GM23248 (cell line): ENCODE measurements at regions not wholly inside any gene's neighbourhood (a gene's known extent, or its start where the extent isn't known, plus 50 kb on each side); places are given as distances from the start of the nearest gene placed in this dataset.

Experiments
- DNase-seq: peaks from one replicate; pipeline ENCODE4 v3.0.0-alpha.2; 2015
- H2AFZ ChIP-seq: fragments of 200-600 bp; sonication (generic); 2 replicates; pipeline ENCODE4 v1.6.1; 2016; ENCODE audit warnings: antibody characterized with exemption
- H3F3A ChIP-seq: fragments of 200-600 bp; sonication (generic); 2 replicates; pipeline ENCODE4 v1.6.1; 2016; ENCODE audit warnings: mild to moderate bottlenecking, antibody characterized with exemption, mixed run types; ENCODE audit not compliant: insufficient read depth
- H3K27ac ChIP-seq: fragments of 200-600 bp; sonication (generic); 2 replicates; pipeline ENCODE4 v1.5.1; 2016; ENCODE audit warnings: mild to moderate bottlenecking
- H3K27me3 ChIP-seq: fragments of 200-600 bp; sonication (generic); replicated peaks from 2 replicates; pipeline ENCODE4 v1.6.1; 2016; ENCODE audit warnings: mild to moderate bottlenecking; ENCODE audit not compliant: insufficient read depth
- H3K36me3 ChIP-seq: fragments of 200-600 bp; sonication (generic); 2 replicates; pipeline ENCODE4 v1.6.1; 2016; ENCODE audit warnings: low read depth, mild to moderate bottlenecking
- H3K4me1 ChIP-seq: fragments of 200-600 bp; sonication (generic); 2 replicates; pipeline ENCODE4 v1.6.1; 2016; ENCODE audit warnings: mild to moderate bottlenecking; ENCODE audit not compliant: insufficient read depth
- H3K4me2 ChIP-seq: fragments of 200-600 bp; sonication (generic); one replicate; pipeline ENCODE4 v1.6.1; 2016; ENCODE audit warnings: mild to moderate bottlenecking; ENCODE audit not compliant: unreplicated experiment
- H3K4me3 ChIP-seq: fragments of 200-600 bp; sonication (generic); 2 replicates; pipeline ENCODE4 v1.5.1; 2016; ENCODE audit warnings: mild to moderate bottlenecking
- H3K79me2 ChIP-seq: fragments of 200-600 bp; sonication (generic); 2 replicates; pipeline ENCODE4 v1.6.1; 2016; ENCODE audit warnings: mild to moderate bottlenecking; ENCODE audit not compliant: insufficient read depth
- H3K9ac ChIP-seq: fragments of 200-600 bp; sonication (generic); 2 replicates; pipeline ENCODE4 v1.6.1; 2016; ENCODE audit warnings: mild to moderate bottlenecking
- H3K9me2 ChIP-seq: fragments of 200-600 bp; sonication (generic); 2 replicates; pipeline ENCODE4 v1.6.1; 2016; ENCODE audit warnings: mixed run types, mild to moderate bottlenecking, moderate library complexity; ENCODE audit not compliant: insufficient read depth
- H3K9me3 ChIP-seq: fragments of 200-600 bp; sonication (generic); one replicate; pipeline ENCODE4 v1.6.1; 2017; ENCODE audit warnings: low read depth
- H4K20me1 ChIP-seq: fragments of 200-600 bp; sonication (generic); 2 replicates; pipeline ENCODE4 v1.6.0; 2016; ENCODE audit not compliant: insufficient read depth
- EZH2 ChIP-seq: fragments of 200-600 bp; sonication (generic); IDR thresholded peaks from 2 replicates; pipeline ENCODE4 v1.6.1; 2018; ENCODE audit warnings: antibody characterized with exemption, mild to moderate bottlenecking; ENCODE audit not compliant: insufficient read depth, poor library complexity, severe bottlenecking
- EZH2phosphoT487 ChIP-seq: fragments of 200-600 bp; sonication (generic); IDR thresholded peaks from 2 replicates; pipeline ENCODE4 v1.6.1; 2018; ENCODE audit warnings: antibody characterized with exemption, moderate library complexity, mild to moderate bottlenecking, low read depth; ENCODE audit not compliant: insufficient read depth
- WGBS, 2 experiments: methylation state at CpG; one replicate each; pipeline ENCODE4 v1.1.6; 2015 to 2017; ENCODE audit warnings: low lambda C conversion rate in 2 of 2, low coverage in 1 of 2; ENCODE audit errors: missing lambda C conversion rate in 2 of 2; 5-methylcytosine and 5-hydroxymethylcytosine counted together
- in situ Hi-C: fragments of 300-500 bp; cut with MboI; formaldehyde crosslinking; loops from 2 replicates; pipeline ENCODE4 v1.15.0; 2020

GRCh38 chr20:20806121-20807095 lies 94.0 kb upstream of the RALGAPA2 start:
- H2AFZ ChIP-seq, result no peak overlapping the region
- H3K27ac ChIP-seq, result no peak overlapping the region
- no peaks in the 10 kb centered on the region for H3K9me2 ChIP-seq
- no peaks in the 10 kb centered on the region for H3K9me3 ChIP-seq
- no peaks in the 10 kb centered on the region for H3K36me3 ChIP-seq
- H4K20me1 ChIP-seq, result no peaks in the 10 kb centered on the region
- no peaks in the 10 kb centered on the region for H3F3A ChIP-seq
- H3K79me2 ChIP-seq, result no peaks in the 10 kb centered on the region
- no peak overlapping the region for H3K4me3 ChIP-seq
- no peak overlapping the region for H3K4me2 ChIP-seq
- in situ Hi-C loops, result no loop called here
- 16 to 19% methylated on average over 12 of the region's 12 CpGs for WGBS, 2 experiments
- no peaks in the 10 kb centered on the region for H3K27me3 ChIP-seq
- H3K9ac ChIP-seq, result no peak overlapping the region
- TF ChIP-seq EZH2 (no peak), EZH2phosphoT487 (no peak)
- no peaks in the 10 kb centered on the region for H3K4me1 ChIP-seq
- DNase-seq, result no peak

- Histone ChIP-seq H3F3A (no peaks in the 10 kb centered on the region), H3K4me1 (no peaks in the 10 kb centered on the region), H3K4me3 (no peak overlapping the region), H4K20me1 (no peaks in the 10 kb centered on the region), H3K9ac (no peak overlapping the region), H3K9me2 (no peaks in the 10 kb centered on the region), H3K27ac (no peak overlapping the region), H3K9me3 (no peaks in the 10 kb centered on the region), H3K36me3 (no peaks in the 10 kb centered on the region), H3K79me2 (no peaks in the 10 kb centered on the region), H3K27me3 (no peaks in the 10 kb centered on the region; the same call in 1 of the 2 replicates), H2AFZ (no peak overlapping the region), H3K4me2 (no peak overlapping the region)
- WGBS, 2 experiments, result 26 to 45% methylated on average over 3 of the region's 3 CpGs
- no peak for DNase-seq
- TF ChIP-seq EZH2, result no peak
- TF ChIP-seq EZH2phosphoT487, result no peak
- in situ Hi-C loops, result no loop called here
These were observed 90.6 kb upstream of the RALGAPA2 start for GRCh38 chr20:20803011-20803410.

GRCh38 chr20:20802328-20802727 lies 89.9 kb upstream of the RALGAPA2 start:
- 55 to 66% methylated on average over 3 of the region's 3 CpGs for WGBS, 2 experiments
- no peaks in the 10 kb centered on the region for H3F3A ChIP-seq
- no peaks in the 10 kb centered on the region for H3K9me2 ChIP-seq
- no peaks in the 10 kb centered on the region; the same call in 1 of the 2 replicates for H3K27me3 ChIP-seq
- no peak overlapping the region for H2AFZ ChIP-seq
- H3K4me2 ChIP-seq, result no peak overlapping the region
- H3K36me3 ChIP-seq, result no peaks in the 10 kb centered on the region
- in situ Hi-C loops, result no loop called here
- no peak overlapping the region for H3K9ac ChIP-seq
- H4K20me1 ChIP-seq, result no peaks in the 10 kb centered on the region
- no peak overlapping the region for H3K4me3 ChIP-seq
- no peaks in the 10 kb centered on the region for H3K4me1 ChIP-seq
- no peaks in the 10 kb centered on the region for H3K79me2 ChIP-seq
- no peaks in the 10 kb centered on the region for H3K9me3 ChIP-seq
- DNase-seq, result no peak
- TF ChIP-seq EZH2phosphoT487, result no peak
- no peak for TF ChIP-seq EZH2
- H3K27ac ChIP-seq, result no peak overlapping the region

GRCh38 chr20:20799716-20800312 lies 87.4 kb upstream of the RALGAPA2 start:
- H3K36me3 ChIP-seq, result no peaks in the 10 kb centered on the region
- no peaks in the 10 kb centered on the region for H3F3A ChIP-seq
- H3K9ac ChIP-seq, result no peak overlapping the region
- H3K4me2 ChIP-seq, result no peak overlapping the region
- H3K9me2 ChIP-seq, result no peaks in the 10 kb centered on the region
- 20 to 22% methylated on average over 6 of the region's 6 CpGs for WGBS, 2 experiments
- H3K27me3 ChIP-seq, result no peaks in the 10 kb centered on the region; the same call in 1 of the 2 replicates
- no peak overlapping the region for H3K27ac ChIP-seq
- DNase-seq, result no peak
- H4K20me1 ChIP-seq, result no peaks in the 10 kb centered on the region
- no peaks in the 10 kb centered on the region for H3K79me2 ChIP-seq
- H2AFZ ChIP-seq, result no peak overlapping the region
- no peaks in the 10 kb centered on the region for H3K9me3 ChIP-seq
- H3K4me1 ChIP-seq, result no peaks in the 10 kb centered on the region
- no peak for TF ChIP-seq EZH2phosphoT487
- no peak for TF ChIP-seq EZH2
- in situ Hi-C loops, result no loop called here
- H3K4me3 ChIP-seq, result no peak overlapping the region
